Neural progenitor cell (in vitro differentiated cells): ENCODE measurements at regions not wholly inside any gene's neighbourhood (a gene's known extent, or its start where the extent isn't known, plus 50 kb on each side); places are given as distances from the start of the nearest gene placed in this dataset.
"Not testable (repeated sequence)": the region's sequence is repeated elsewhere in the genome, so short reads cannot be mapped to it uniquely, and the experiment has no call there.

ENCODE experiments used
- EZH2 ChIP-seq: fragments of 200-600 bp; sonication (generic); IDR thresholded peaks from 2 replicates; pipeline ENCODE4 v1.6.1; 2017; ENCODE audit warnings: antibody characterized with exemption, mild to moderate bottlenecking, moderate library complexity
- EZH2phosphoT487 ChIP-seq: fragments of 200-600 bp; sonication (generic); IDR thresholded peaks from 2 replicates; pipeline ENCODE4 v1.6.1; 2017; ENCODE audit warnings: antibody characterized with exemption
- TF ChIP-seq, protein P1 (sequence below): fragments of 200-600 bp; sonication (generic); IDR thresholded peaks from 2 replicates; pipeline ENCODE4 v1.5.1; 2017; ENCODE audit warnings: antibody characterized with exemption, mild to moderate bottlenecking

GRCh38 chr5:54377339-54377738, 67.0 kb upstream of the ARL15 start:
- TF ChIP-seq, protein P1, sequence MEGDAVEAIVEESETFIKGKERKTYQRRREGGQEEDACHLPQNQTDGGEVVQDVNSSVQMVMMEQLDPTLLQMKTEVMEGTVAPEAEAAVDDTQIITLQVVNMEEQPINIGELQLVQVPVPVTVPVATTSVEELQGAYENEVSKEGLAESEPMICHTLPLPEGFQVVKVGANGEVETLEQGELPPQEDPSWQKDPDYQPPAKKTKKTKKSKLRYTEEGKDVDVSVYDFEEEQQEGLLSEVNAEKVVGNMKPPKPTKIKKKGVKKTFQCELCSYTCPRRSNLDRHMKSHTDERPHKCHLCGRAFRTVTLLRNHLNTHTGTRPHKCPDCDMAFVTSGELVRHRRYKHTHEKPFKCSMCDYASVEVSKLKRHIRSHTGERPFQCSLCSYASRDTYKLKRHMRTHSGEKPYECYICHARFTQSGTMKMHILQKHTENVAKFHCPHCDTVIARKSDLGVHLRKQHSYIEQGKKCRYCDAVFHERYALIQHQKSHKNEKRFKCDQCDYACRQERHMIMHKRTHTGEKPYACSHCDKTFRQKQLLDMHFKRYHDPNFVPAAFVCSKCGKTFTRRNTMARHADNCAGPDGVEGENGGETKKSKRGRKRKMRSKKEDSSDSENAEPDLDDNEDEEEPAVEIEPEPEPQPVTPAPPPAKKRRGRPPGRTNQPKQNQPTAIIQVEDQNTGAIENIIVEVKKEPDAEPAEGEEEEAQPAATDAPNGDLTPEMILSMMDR: not testable (repeated sequence)
- not testable (repeated sequence) for TF ChIP-seq EZH2, EZH2phosphoT487
